ENCODE measurements at regions not wholly inside any gene's neighbourhood (a gene's known extent, or its start where the extent isn't known, plus 50 kb on each side); places are given as distances from the start of the nearest gene placed in this dataset.
A peak's percentile ranks its signal among the peaks of the same experiment; 100 is the strongest.

GRCh38 chr11:43545610-43546009 is 134.9 kb upstream of the HSD17B12 start:
- no peak for DNase-seq

- no peak for DNase-seq
Measured at GRCh38 chr11:43546561-43547429, 133.7 kb upstream of the HSD17B12 start.

- DNase-seq: no peak
Measured at GRCh38 chr11:43547430-43547831, 133.1 kb upstream of the HSD17B12 start.

- peak in 1 of 5 experiments; percentile 6 for DNase-seq
Measured at GRCh38 chr11:43547889-43548381, 132.6 kb upstream of the HSD17B12 start.

- DNase-seq: no peak
Measured at GRCh38 chr11:43548916-43549315, 131.6 kb upstream of the HSD17B12 start.

- DNase-seq: no peak
Measured at GRCh38 chr11:43549624-43550023, 130.9 kb upstream of the HSD17B12 start.

- no peak for DNase-seq
Measured at GRCh38 chr11:43550714-43551113, 129.8 kb upstream of the HSD17B12 start.

- DNase-seq: no peak
Measured at GRCh38 chr11:43554148-43554473, 126.4 kb upstream of the HSD17B12 start.

GRCh38 chr11:43555186-43555585 is 125.4 kb upstream of the HSD17B12 start:
- DNase-seq: no peak

GRCh38 chr11:43555816-43556611 is 124.5 kb upstream of the HSD17B12 start:
- DNase-seq: no peak

GRCh38 chr11:43556612-43557375 is 123.7 kb upstream of the HSD17B12 start:
- DNase-seq: no peak

- DNase-seq: no peak
Measured at GRCh38 chr11:43557553-43558110, 122.9 kb upstream of the HSD17B12 start.

GRCh38 chr11:43558146-43558545 is 122.4 kb upstream of the HSD17B12 start:
- no peak for DNase-seq

GRCh38 chr11:43558556-43559127 is 121.9 kb upstream of the HSD17B12 start:
- DNase-seq: no peak

- no peak for DNase-seq
Measured at GRCh38 chr11:43561832-43562231, 118.7 kb upstream of the HSD17B12 start.

- peak in 1 of 5 experiments; percentile 42 for DNase-seq
Measured at GRCh38 chr11:43567396-43567975, 113.1 kb upstream of the HSD17B12 start.

- peak in 1 of 5 experiments; percentile 31 for DNase-seq
Measured at GRCh38 chr11:43573233-43573632, 107.3 kb upstream of the HSD17B12 start.

- no peak for DNase-seq
Measured at GRCh38 chr11:43573873-43574272, 106.7 kb upstream of the HSD17B12 start.

- no peak for DNase-seq
Measured at GRCh38 chr11:43574411-43574810, 106.1 kb upstream of the HSD17B12 start.

- peak in 1 of 5 experiments; percentile 57 for DNase-seq
Measured at GRCh38 chr11:43574949-43575912, 105.3 kb upstream of the HSD17B12 start.

- no peak for DNase-seq
Measured at GRCh38 chr11:43575913-43576310, 104.6 kb upstream of the HSD17B12 start.

All from T-helper 2 cell (primary cell).